Activated B cell treated with CpG ODN at 0.5 μM for 24 hours (primary cell): ENCODE measurements at regions not wholly inside any gene's neighbourhood (a gene's known extent, or its start where the extent isn't known, plus 50 kb on each side); places are given as distances from the start of the nearest gene placed in this dataset.
"Not testable (repeated sequence)": the region's sequence is repeated elsewhere in the genome, so short reads cannot be mapped to it uniquely, and the experiment has no call there.

Source experiments
- ATAC-seq: fragments of 200-7000 bp; cut with Tn5 transposase; one replicate; pipeline ENCODE4 v1.10.0; 2021; ENCODE audit warnings: low read depth, mild to moderate bottlenecking, moderate library complexity
- CTCF ChIA-PET: fragments of 350-600 bp; sonication (Branson Sonifier 250); formaldehyde crosslinking; loops from one replicate; lab custom pipeline; 2021; ENCODE audit warnings: antibody characterized with exemption; lab: Charles Lee
- POLR2A ChIA-PET: fragments of 350-600 bp; sonication (Branson Sonifier 250); formaldehyde crosslinking; loops from one replicate; lab custom pipeline; 2021; ENCODE audit warnings: antibody characterized with exemption; lab: Charles Lee
- DNase-seq: peaks from one replicate; pipeline ENCODE4 v3.0.0; 2022
- H3K27ac Mint-ChIP-seq: one replicate; pipeline ENCODE4 v1.8.0; 2020; ENCODE audit warnings: mixed read lengths
- H3K27me3 Mint-ChIP-seq: one replicate; pipeline ENCODE4 v1.8.0; 2021; ENCODE audit warnings: mixed read lengths
- H3K36me3 Mint-ChIP-seq: one replicate; pipeline ENCODE4 v1.8.0; 2021; ENCODE audit warnings: low read depth, mixed read lengths
- H3K4me1 Mint-ChIP-seq: one replicate; pipeline ENCODE4 v1.8.0; 2021; ENCODE audit warnings: mixed read lengths
- H3K4me3 Mint-ChIP-seq: one replicate; pipeline ENCODE4 v1.8.0; 2020; ENCODE audit warnings: mild to moderate bottlenecking, mixed read lengths
- H3K9me3 Mint-ChIP-seq: one replicate; pipeline ENCODE4 v1.8.0; 2020; ENCODE audit warnings: mixed read lengths
- CTCF ChIP-seq: fragments of 200-600 bp; IDR thresholded peaks from one replicate; pipeline ENCODE4 v1.8.0; 2022; ENCODE audit warnings: antibody characterized with exemption, mild to moderate bottlenecking
- intact Hi-C: fragments of 100-400 bp; cut with micrococcal nuclease; formaldehyde crosslinking; loops from one replicate; pipeline ENCODE4 v1.15.1; 2024

- no peaks in the 10 kb centered on the region for H3K36me3 Mint-ChIP-seq
- no peak overlapping the region for H3K27ac Mint-ChIP-seq
- POLR2A ChIA-PET = no interaction called here
- intact Hi-C loops = no loop called here
- no peaks in the 10 kb centered on the region for H3K4me1 Mint-ChIP-seq
- H3K4me3 Mint-ChIP-seq = no peak overlapping the region
- no peak for TF ChIP-seq CTCF
- CTCF ChIA-PET = no interaction called here
- no peaks in the 10 kb centered on the region for H3K27me3 Mint-ChIP-seq
- no peak for ATAC-seq
- H3K9me3 Mint-ChIP-seq = no peaks in the 10 kb centered on the region
- no peak for DNase-seq
Measured at GRCh38 chr18:78794071-78794430, 185.6 kb upstream of the SALL3 start.

GRCh38 chr18:78796693-78797455 is 182.7 kb upstream of the SALL3 start:
- H3K36me3 Mint-ChIP-seq = no peaks in the 10 kb centered on the region
- H3K9me3 Mint-ChIP-seq = peaks cover 3% of the 10 kb centered on the region
- no peak for TF ChIP-seq CTCF
- no peak for ATAC-seq
- CTCF ChIA-PET = no interaction called here
- H3K27ac Mint-ChIP-seq = no peak overlapping the region
- POLR2A ChIA-PET = no interaction called here
- no peak overlapping the region for H3K4me3 Mint-ChIP-seq
- no peaks in the 10 kb centered on the region for H3K4me1 Mint-ChIP-seq
- DNase-seq = no peak
- H3K27me3 Mint-ChIP-seq = no peaks in the 10 kb centered on the region
- intact Hi-C loops = no loop called here

GRCh38 chr18:78797499-78797898 is 182.1 kb upstream of the SALL3 start:
- CTCF ChIA-PET = no interaction called here

GRCh38 chr18:78798402-78799175 is 181.0 kb upstream of the SALL3 start:
- ATAC-seq (no peak), DNase-seq (no peak)
- ChIA-PET CTCF (no interaction called here), POLR2A (no interaction called here)
- no peaks in the 10 kb centered on the region for H3K27me3 Mint-ChIP-seq
- intact Hi-C loops = no loop called here
- H3K4me3 Mint-ChIP-seq = no peak overlapping the region
- no peak overlapping the region for H3K27ac Mint-ChIP-seq
- H3K36me3 Mint-ChIP-seq = no peaks in the 10 kb centered on the region
- TF ChIP-seq CTCF = no peak
- H3K4me1 Mint-ChIP-seq = no peaks in the 10 kb centered on the region
- peaks cover 3% of the 10 kb centered on the region for H3K9me3 Mint-ChIP-seq

More at GRCh38 chr18:78797499-78797898, 182.1 kb upstream of the SALL3 start:
- TF ChIP-seq CTCF = no peak
- H3K4me1 Mint-ChIP-seq = no peaks in the 10 kb centered on the region
- DNase-seq (no peak), ATAC-seq (no peak)
- no peak overlapping the region for H3K27ac Mint-ChIP-seq
- no peak overlapping the region for H3K4me3 Mint-ChIP-seq
- no peaks in the 10 kb centered on the region for H3K27me3 Mint-ChIP-seq
- POLR2A ChIA-PET = no interaction called here
- H3K9me3 Mint-ChIP-seq = peaks cover 3% of the 10 kb centered on the region
- H3K36me3 Mint-ChIP-seq = no peaks in the 10 kb centered on the region
- intact Hi-C loops = no loop called here

GRCh38 chr18:78799382-78800089 is 180.1 kb upstream of the SALL3 start:
- CTCF ChIA-PET = no interaction called here
- no peak for ATAC-seq

GRCh38 chr18:78800102-78800851 is 179.3 kb upstream of the SALL3 start:
- intact Hi-C loops, H3K27ac Mint-ChIP-seq, ATAC-seq, H3K4me1 Mint-ChIP-seq, H3K4me3 Mint-ChIP-seq, H3K36me3 Mint-ChIP-seq, H3K9me3 Mint-ChIP-seq, H3K27me3 Mint-ChIP-seq, DNase-seq, POLR2A ChIA-PET, CTCF ChIA-PET: not testable (repeated sequence)

More at GRCh38 chr18:78799382-78800089, 180.1 kb upstream of the SALL3 start:
- no peaks in the 10 kb centered on the region for H3K27me3 Mint-ChIP-seq
- H3K4me3 Mint-ChIP-seq = no peak overlapping the region
- intact Hi-C loops = no loop called here
- no peak for DNase-seq
- H3K27ac Mint-ChIP-seq = no peak overlapping the region
- TF ChIP-seq CTCF = no peak
- POLR2A ChIA-PET = no interaction called here
- peaks cover 3% of the 10 kb centered on the region for H3K9me3 Mint-ChIP-seq
- no peaks in the 10 kb centered on the region for H3K4me1 Mint-ChIP-seq
- no peaks in the 10 kb centered on the region for H3K36me3 Mint-ChIP-seq
